Upper lobe of left lung (tissue), 4 donors: ENCODE measurements at regions not wholly inside any gene's neighbourhood (a gene's known extent, or its start where the extent isn't known, plus 50 kb on each side); places are given as distances from the start of the nearest gene placed in this dataset.

Source experiments
- CTCF ChIP-seq, 6 experiments: fragments of 450-650 bp in 4 of 6; fragments of 200-600 bp in 2 of 6; sonication (generic) in 2 of 6; IDR thresholded peaks; one replicate each; pipeline ENCODE4 v1.5.1; 2016 to 2019; ENCODE audit warnings: antibody characterized with exemption in 6 of 6
- EP300 ChIP-seq, 4 donors: sonication (generic); formaldehyde crosslinking; IDR thresholded peaks; one replicate each; pipeline ENCODE4 v1.5.1; 2017; ENCODE audit warnings: antibody characterized with exemption in 4 of 4, control low read depth in 2 of 4

GRCh38 chr7:15963206-15963605 lies 276.7 kb upstream of the MEOX2 start:
- TF ChIP-seq EP300 (IDR thresholded peaks at IDR 0.05) (no peak), CTCF (IDR thresholded peaks at IDR 0.05) (no peak)
